Thyroid gland (tissue), 4 donors: ENCODE measurements at regions not wholly inside any gene's neighbourhood (a gene's known extent, or its start where the extent isn't known, plus 50 kb on each side); places are given as distances from the start of the nearest gene placed in this dataset.

ENCODE experiments used
- POLR2A ChIP-seq, 2 donors: fragments of 450-650 bp; IDR thresholded peaks; one replicate each; pipeline ENCODE4 v1.6.1; 2017; ENCODE audit warnings: antibody characterized with exemption in 2 of 2, mild to moderate bottlenecking in 2 of 2, moderate library complexity in 1 of 2
- TF ChIP-seq, protein P1 (sequence below), 6 experiments: fragments of 200-600 bp in 3 of 6; fragments of 450-650 bp in 3 of 6; sonication (generic) in 3 of 6; IDR thresholded peaks; one replicate each; pipeline ENCODE4 v1.5.1; 2016 to 2019; ENCODE audit warnings: antibody characterized with exemption in 6 of 6, mild to moderate bottlenecking in 2 of 6, inconsistent platforms in 1 of 6, moderate library complexity in 1 of 6

DNA sequence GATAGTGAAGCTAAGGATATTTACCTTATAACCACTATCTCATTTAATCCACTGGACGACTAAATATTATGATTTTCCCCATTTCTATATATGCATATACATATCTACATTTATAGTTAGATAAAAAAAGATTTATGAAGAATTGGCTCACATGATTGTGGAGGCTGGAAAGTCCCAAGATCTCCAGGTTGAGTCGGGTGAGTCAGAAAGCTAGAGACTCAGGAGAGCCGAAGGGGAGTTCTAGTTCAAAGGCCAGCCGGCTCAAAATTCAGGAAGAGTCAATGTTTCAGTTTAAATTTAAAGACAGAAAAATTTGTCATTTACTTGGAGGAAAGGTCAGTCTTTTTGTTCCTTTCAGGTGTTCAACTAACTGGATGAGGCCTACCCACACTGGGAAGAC, 158.2 kb upstream of the CPEB2 start:
- TF ChIP-seq, protein P1, sequence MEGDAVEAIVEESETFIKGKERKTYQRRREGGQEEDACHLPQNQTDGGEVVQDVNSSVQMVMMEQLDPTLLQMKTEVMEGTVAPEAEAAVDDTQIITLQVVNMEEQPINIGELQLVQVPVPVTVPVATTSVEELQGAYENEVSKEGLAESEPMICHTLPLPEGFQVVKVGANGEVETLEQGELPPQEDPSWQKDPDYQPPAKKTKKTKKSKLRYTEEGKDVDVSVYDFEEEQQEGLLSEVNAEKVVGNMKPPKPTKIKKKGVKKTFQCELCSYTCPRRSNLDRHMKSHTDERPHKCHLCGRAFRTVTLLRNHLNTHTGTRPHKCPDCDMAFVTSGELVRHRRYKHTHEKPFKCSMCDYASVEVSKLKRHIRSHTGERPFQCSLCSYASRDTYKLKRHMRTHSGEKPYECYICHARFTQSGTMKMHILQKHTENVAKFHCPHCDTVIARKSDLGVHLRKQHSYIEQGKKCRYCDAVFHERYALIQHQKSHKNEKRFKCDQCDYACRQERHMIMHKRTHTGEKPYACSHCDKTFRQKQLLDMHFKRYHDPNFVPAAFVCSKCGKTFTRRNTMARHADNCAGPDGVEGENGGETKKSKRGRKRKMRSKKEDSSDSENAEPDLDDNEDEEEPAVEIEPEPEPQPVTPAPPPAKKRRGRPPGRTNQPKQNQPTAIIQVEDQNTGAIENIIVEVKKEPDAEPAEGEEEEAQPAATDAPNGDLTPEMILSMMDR (IDR thresholded peaks at IDR 0.05): no peak
- TF ChIP-seq POLR2A (IDR thresholded peaks at IDR 0.05): no peak
